Mucosa of rectum (tissue), 2 donors: ENCODE measurements at regions not wholly inside any gene's neighbourhood (a gene's known extent, or its start where the extent isn't known, plus 50 kb on each side); places are given as distances from the start of the nearest gene placed in this dataset.
"Not testable (repeated sequence)": the region's sequence is repeated elsewhere in the genome, so short reads cannot be mapped to it uniquely, and the experiment has no call there.

Experiments used
- H3K27ac ChIP-seq, 2 donors: one replicate each; pipeline ENCODE4 v1.7.0; 2013; ENCODE audit warnings: inconsistent platforms in 2 of 2, low read depth in 2 of 2, low read length in 2 of 2
- H3K27me3 ChIP-seq, 2 donors: one replicate each; pipeline ENCODE4 v1.7.0; 2013; ENCODE audit warnings: low read length in 2 of 2; ENCODE audit not compliant: control insufficient read depth in 2 of 2, insufficient read depth in 2 of 2
- H3K36me3 ChIP-seq, 2 donors: one replicate each; pipeline ENCODE4 v1.7.0; 2013; ENCODE audit warnings: low read length in 2 of 2; ENCODE audit not compliant: control insufficient read depth in 2 of 2, insufficient read depth in 2 of 2
- H3K4me1 ChIP-seq, 2 donors: one replicate each; pipeline ENCODE4 v1.7.0; 2013; ENCODE audit warnings: low read length in 2 of 2, mild to moderate bottlenecking in 1 of 2; ENCODE audit not compliant: control insufficient read depth in 2 of 2, insufficient read depth in 2 of 2
- H3K4me3 ChIP-seq, 2 donors: one replicate each; pipeline ENCODE4 v1.7.0; 2013; ENCODE audit warnings: low read length in 2 of 2
- H3K9ac ChIP-seq, 2 donors: one replicate each; pipeline ENCODE4 v1.7.0; 2013; ENCODE audit warnings: low read length in 2 of 2, low read depth in 1 of 2, mild to moderate bottlenecking in 1 of 2
- H3K9me3 ChIP-seq, 2 donors: one replicate each; pipeline ENCODE4 v1.7.0; 2013; ENCODE audit warnings: low read length in 2 of 2; ENCODE audit not compliant: control insufficient read depth in 2 of 2
- donor health status: healthy.
- donor health status: Normal muscosa, but diverticular disease.

- H3K9me3 ChIP-seq: no peaks in the 10 kb centered on the region
- no peak overlapping the region for H3K9ac ChIP-seq
- H3K36me3 ChIP-seq: no peaks in the 10 kb centered on the region
- H3K27ac ChIP-seq: no peak overlapping the region
- no peak overlapping the region for H3K4me3 ChIP-seq
- H3K27me3 ChIP-seq: no peaks in the 10 kb centered on the region
- no peaks in the 10 kb centered on the region for H3K4me1 ChIP-seq
These were observed 1804.3 kb upstream of the PCDH10 start for GRCh38 chr4:131344761-131345160.

- Histone ChIP-seq H3K4me3 (no peak overlapping the region), H3K27ac (no peak overlapping the region), H3K9me3 (no peaks in the 10 kb centered on the region), H3K4me1 (no peaks in the 10 kb centered on the region), H3K36me3 (no peaks in the 10 kb centered on the region), H3K9ac (no peak overlapping the region), H3K27me3 (no peaks in the 10 kb centered on the region)
These were observed 1801.3 kb upstream of the PCDH10 start for GRCh38 chr4:131347816-131348215.

- H3K27me3 ChIP-seq: no peaks in the 10 kb centered on the region
- H3K36me3 ChIP-seq: no peaks in the 10 kb centered on the region
- no peaks in the 10 kb centered on the region for H3K4me1 ChIP-seq
- no peaks in the 10 kb centered on the region for H3K9me3 ChIP-seq
- no peak overlapping the region for H3K9ac ChIP-seq
- no peak overlapping the region for H3K27ac ChIP-seq
- H3K4me3 ChIP-seq: no peak overlapping the region
These were observed 1800.8 kb upstream of the PCDH10 start for GRCh38 chr4:131348263-131348662.

GRCh38 chr4:131352371-131352770 is 1796.7 kb upstream of the PCDH10 start:
- not testable (repeated sequence) for H3K36me3 ChIP-seq, H3K9ac ChIP-seq, H3K27ac ChIP-seq, H3K27me3 ChIP-seq, H3K4me1 ChIP-seq, H3K4me3 ChIP-seq, H3K9me3 ChIP-seq

GRCh38 chr4:131366714-131367113 is 1782.4 kb upstream of the PCDH10 start:
- H3K27me3 ChIP-seq: no peaks in the 10 kb centered on the region
- no peaks in the 10 kb centered on the region for H3K36me3 ChIP-seq
- no peak overlapping the region for H3K4me3 ChIP-seq
- H3K27ac ChIP-seq: no peak overlapping the region
- H3K4me1 ChIP-seq: no peaks in the 10 kb centered on the region
- no peaks in the 10 kb centered on the region for H3K9me3 ChIP-seq
- H3K9ac ChIP-seq: no peak overlapping the region

- Histone ChIP-seq H3K4me1 (no peaks in the 10 kb centered on the region), H3K4me3 (no peak overlapping the region), H3K27ac (no peak overlapping the region), H3K36me3 (no peaks in the 10 kb centered on the region), H3K9me3 (no peaks in the 10 kb centered on the region), H3K9ac (no peak overlapping the region), H3K27me3 (no peaks in the 10 kb centered on the region)
These were observed 1781.7 kb upstream of the PCDH10 start for GRCh38 chr4:131367441-131367840.

GRCh38 chr4:131370846-131371245 is 1778.2 kb upstream of the PCDH10 start:
- Histone ChIP-seq H3K27ac (no peak overlapping the region), H3K4me1 (no peaks in the 10 kb centered on the region), H3K36me3 (no peaks in the 10 kb centered on the region), H3K9ac (no peak overlapping the region), H3K9me3 (no peaks in the 10 kb centered on the region), H3K4me3 (no peak overlapping the region), H3K27me3 (no peaks in the 10 kb centered on the region)

- Histone ChIP-seq H3K9ac (no peak overlapping the region), H3K9me3 (no peaks in the 10 kb centered on the region), H3K4me1 (no peaks in the 10 kb centered on the region), H3K27ac (no peak overlapping the region), H3K36me3 (no peaks in the 10 kb centered on the region), H3K27me3 (no peaks in the 10 kb centered on the region), H3K4me3 (no peak overlapping the region)
These were observed 1768.0 kb upstream of the PCDH10 start for GRCh38 chr4:131381055-131381454.

- H3K4me1 ChIP-seq: no peaks in the 10 kb centered on the region
- no peak overlapping the region for H3K4me3 ChIP-seq
These were observed 1766.3 kb upstream of the PCDH10 start for GRCh38 chr4:131382839-131383238.

GRCh38 chr4:131388277-131388676 is 1760.8 kb upstream of the PCDH10 start:
- no peaks in the 10 kb centered on the region for H3K27me3 ChIP-seq
- H3K4me1 ChIP-seq: no peaks in the 10 kb centered on the region
- no peak overlapping the region for H3K27ac ChIP-seq
- no peak overlapping the region for H3K9ac ChIP-seq
- H3K36me3 ChIP-seq: no peaks in the 10 kb centered on the region
- no peak overlapping the region for H3K4me3 ChIP-seq
- no peaks in the 10 kb centered on the region for H3K9me3 ChIP-seq

More at GRCh38 chr4:131382839-131383238, 1766.3 kb upstream of the PCDH10 start:
- Histone ChIP-seq H3K27me3 (no peaks in the 10 kb centered on the region), H3K27ac (no peak overlapping the region), H3K9ac (no peak overlapping the region), H3K36me3 (no peaks in the 10 kb centered on the region), H3K9me3 (no peaks in the 10 kb centered on the region)

GRCh38 chr4:131408102-131408501 is 1741.0 kb upstream of the PCDH10 start:
- H3K9me3 ChIP-seq: no peaks in the 10 kb centered on the region
- no peak overlapping the region for H3K27ac ChIP-seq
- H3K4me1 ChIP-seq: no peaks in the 10 kb centered on the region
- H3K9ac ChIP-seq: no peak overlapping the region
- H3K36me3 ChIP-seq: no peaks in the 10 kb centered on the region
- no peak overlapping the region for H3K4me3 ChIP-seq
- no peaks in the 10 kb centered on the region for H3K27me3 ChIP-seq
